CD4-positive, alpha-beta memory T cell (primary cell): ENCODE measurements at regions not wholly inside any gene's neighbourhood (a gene's known extent, or its start where the extent isn't known, plus 50 kb on each side); places are given as distances from the start of the nearest gene placed in this dataset.
"Not testable (repeated sequence)": the region's sequence is repeated elsewhere in the genome, so short reads cannot be mapped to it uniquely, and the experiment has no call there.

Source experiments
- CTCF ChIA-PET: fragments of 350-600 bp; sonication (Branson Sonifier 250); formaldehyde crosslinking; loops from one replicate; lab custom pipeline; 2021; ENCODE audit warnings: inconsistent platforms; ENCODE audit not compliant: partially characterized antibody; lab: Charles Lee
- POLR2A ChIA-PET: fragments of 350-600 bp; sonication (Branson Sonifier 250); formaldehyde crosslinking; loops from one replicate; lab custom pipeline; 2021; ENCODE audit not compliant: partially characterized antibody; lab: Charles Lee
- DNase-seq, 5 donors: peaks; one replicate each; pipeline versions ENCODE4 v3.0.0 to v3.0.0-alpha.2; 2020 to 2022; ENCODE audit warnings: mixed read lengths in 1 of 5
- H3K27ac ChIP-seq: one replicate; pipeline ENCODE4 v1.7.0; 2013; ENCODE audit warnings: low read depth, low read length
- H3K27me3 ChIP-seq: 2 replicates; pipeline ENCODE4 v1.7.0; 2013; ENCODE audit warnings: mild to moderate bottlenecking, low read length, moderate library complexity; ENCODE audit not compliant: insufficient read depth
- H3K36me3 ChIP-seq: 2 replicates; pipeline ENCODE4 v1.7.0; 2013; ENCODE audit warnings: mild to moderate bottlenecking, low read length, moderate library complexity; ENCODE audit not compliant: insufficient read depth
- H3K4me1 ChIP-seq: 2 replicates; pipeline ENCODE4 v1.7.0; 2013; ENCODE audit warnings: mild to moderate bottlenecking, low read length, moderate library complexity; ENCODE audit not compliant: insufficient read depth
- H3K4me3 ChIP-seq, 2 donors: one replicate each; pipeline ENCODE4 v1.7.0; 2013; ENCODE audit warnings: low read length in 2 of 2, mild to moderate bottlenecking in 1 of 2
- H3K9me3 ChIP-seq, 2 donors: one replicate each; pipeline ENCODE4 v1.7.0; 2013; ENCODE audit warnings: low read length in 2 of 2, control low read depth in 1 of 2; ENCODE audit not compliant: control insufficient read depth in 1 of 2
- H3K27ac Mint-ChIP-seq, 7 donors: one replicate each; pipeline ENCODE4 v1.8.0; 2020 to 2021; ENCODE audit warnings: mixed read lengths in 7 of 7, mild to moderate bottlenecking in 6 of 7, inconsistent platforms in 3 of 7, moderate library complexity in 3 of 7
- H3K27me3 Mint-ChIP-seq, 2 donors: one replicate each; pipeline ENCODE4 v1.8.0; 2020 to 2021; ENCODE audit warnings: mixed read lengths in 2 of 2
- H3K36me3 Mint-ChIP-seq, 2 donors: one replicate each; pipeline ENCODE4 v1.8.0; 2020 to 2021; ENCODE audit warnings: mixed read lengths in 2 of 2, inconsistent platforms in 1 of 2, mild to moderate bottlenecking in 1 of 2
- H3K4me1 Mint-ChIP-seq, 4 donors: one replicate each; pipeline ENCODE4 v1.8.0; 2020 to 2021; ENCODE audit warnings: mixed read lengths in 4 of 4, mild to moderate bottlenecking in 1 of 4
- H3K4me3 Mint-ChIP-seq, 8 donors: one replicate each; pipeline ENCODE4 v1.8.0; 2020 to 2021; ENCODE audit warnings: mixed read lengths in 8 of 8, mild to moderate bottlenecking in 7 of 8, moderate library complexity in 6 of 8, inconsistent platforms in 3 of 8
- H3K9me3 Mint-ChIP-seq, 8 donors: one replicate each; pipeline ENCODE4 v1.8.0; 2020 to 2021; ENCODE audit warnings: mixed read lengths in 8 of 8, mild to moderate bottlenecking in 5 of 8, inconsistent platforms in 3 of 8, moderate library complexity in 1 of 8
- intact Hi-C: fragments of 100-400 bp; cut with micrococcal nuclease; formaldehyde crosslinking; loops from one replicate; pipeline ENCODE4 v1.15.1; 2023

DNA sequence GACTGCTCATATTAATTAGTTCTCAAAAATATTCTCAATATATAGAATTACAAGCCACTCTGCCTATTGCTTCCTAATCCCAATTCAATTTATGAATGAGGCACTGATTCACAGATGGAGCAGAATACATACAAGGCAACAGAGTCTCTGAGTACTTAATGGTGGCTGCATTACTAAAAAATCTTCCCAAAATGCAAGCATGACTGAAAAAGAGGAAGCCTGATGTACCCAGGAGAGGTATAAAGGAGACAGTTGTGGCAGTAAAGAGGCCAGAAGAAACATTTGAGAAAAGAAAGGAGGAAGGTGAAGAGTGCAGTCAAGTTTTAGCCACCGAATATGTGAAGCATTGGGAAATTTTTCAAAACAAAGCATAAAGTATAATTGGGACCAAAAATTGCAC, 163.2 kb upstream of the INTU start:
- peaks cover 0 to 1% of the 10 kb centered on the region in 2 donors for H3K27me3 Mint-ChIP-seq
- POLR2A ChIA-PET, result no interaction called here

DNA sequence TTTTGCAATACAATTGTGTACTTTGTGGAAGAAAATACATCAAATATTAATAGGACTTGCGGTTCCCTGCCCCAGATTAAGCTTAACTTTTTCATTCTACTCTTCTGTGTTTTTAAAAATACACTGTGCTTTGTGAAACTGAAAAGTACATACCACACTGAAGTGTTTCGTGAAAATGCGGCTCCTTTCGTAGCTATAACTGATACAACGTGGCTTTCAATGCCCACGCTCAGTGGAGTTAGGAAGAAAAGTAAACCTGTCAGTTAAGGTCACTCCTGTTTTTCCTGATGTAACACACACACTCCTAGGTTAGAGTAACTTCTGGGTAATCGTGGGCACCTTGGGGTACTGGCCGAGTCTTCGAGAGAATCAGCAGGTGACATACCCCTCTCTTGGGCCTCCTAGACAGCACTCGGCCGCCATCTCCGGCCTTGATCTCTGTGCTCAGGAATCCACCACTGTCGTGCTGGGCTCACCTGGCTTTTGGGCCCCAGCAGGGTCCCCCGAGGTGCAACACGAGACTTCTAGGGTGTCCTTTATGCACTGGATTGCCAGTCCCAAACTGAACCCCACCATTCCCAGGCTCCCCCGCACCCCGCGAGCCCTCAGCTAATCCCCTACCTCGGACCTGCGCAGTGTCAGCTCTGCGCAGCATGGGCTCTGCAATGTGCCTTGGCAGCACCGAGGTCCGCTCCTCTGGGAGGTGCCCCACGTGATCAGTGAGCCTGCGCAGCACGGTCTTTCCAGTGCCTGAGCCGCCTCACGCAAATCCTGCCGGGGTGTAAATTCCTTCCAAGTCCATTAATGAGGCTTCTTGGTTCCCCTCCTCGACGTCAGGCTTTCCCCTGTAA, 162.6 kb upstream of the INTU start:
- no peaks in the 10 kb centered on the region for H3K4me1 Mint-ChIP-seq
- ChIA-PET CTCF (no interaction called here), POLR2A (no interaction called here)
- no peak overlapping the region for H3K27ac Mint-ChIP-seq
- H3K4me1 ChIP-seq, result no peaks in the 10 kb centered on the region
- peaks cover 0 to 3% (median 0%) of the 10 kb centered on the region in 8 donors for H3K9me3 Mint-ChIP-seq
- no peak overlapping the region for H3K4me3 Mint-ChIP-seq
- H3K36me3 ChIP-seq, result no peaks in the 10 kb centered on the region
- H3K9me3 ChIP-seq, result no peaks in the 10 kb centered on the region
- H3K4me3 ChIP-seq, result no peak overlapping the region
- no peak overlapping the region for H3K27ac ChIP-seq
- intact Hi-C loops, result no loop called here
- H3K27me3 ChIP-seq, result no peaks in the 10 kb centered on the region
- DNase-seq, result peak in 1 of 5 donors; percentile 33
- no peaks in the 10 kb centered on the region for H3K36me3 Mint-ChIP-seq
- H3K27me3 Mint-ChIP-seq, result no peaks in the 10 kb centered on the region

More for the DNA sequence above, 163.2 kb upstream of the INTU start:
- intact Hi-C loops, result no loop called here
- H3K27ac Mint-ChIP-seq, result no peak overlapping the region
- H3K27me3 ChIP-seq, result no peaks in the 10 kb centered on the region
- H3K4me3 ChIP-seq, result no peak overlapping the region
- no peaks in the 10 kb centered on the region for H3K9me3 ChIP-seq
- no peaks in the 10 kb centered on the region for H3K36me3 ChIP-seq
- H3K4me1 ChIP-seq, result no peaks in the 10 kb centered on the region
- H3K4me1 Mint-ChIP-seq, result no peaks in the 10 kb centered on the region
- no peak for DNase-seq
- H3K9me3 Mint-ChIP-seq, result peaks cover 0 to 3% (median 0%) of the 10 kb centered on the region in 8 donors
- CTCF ChIA-PET, result no interaction called here
- H3K27ac ChIP-seq, result no peak overlapping the region
- H3K36me3 Mint-ChIP-seq, result no peaks in the 10 kb centered on the region
- H3K4me3 Mint-ChIP-seq, result no peak overlapping the region

DNA sequence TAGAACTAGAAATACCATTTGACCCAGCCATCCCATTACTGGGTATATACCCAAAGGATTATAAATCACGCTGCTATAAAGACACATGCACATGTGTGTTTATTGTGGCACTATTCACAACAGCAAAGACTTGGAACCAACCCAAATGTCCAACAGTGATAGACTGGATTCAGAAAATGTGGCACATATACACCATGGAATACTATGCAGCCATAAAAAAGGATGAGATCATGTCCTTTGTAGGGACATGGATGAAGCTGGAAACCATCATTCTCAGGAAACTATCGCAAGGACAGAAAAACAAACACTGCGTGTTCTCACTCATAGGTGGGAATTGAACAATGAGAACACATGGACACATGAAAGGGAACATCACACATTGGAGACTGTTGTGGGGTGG, 154.5 kb upstream of the INTU start:
- H3K4me1 Mint-ChIP-seq, H3K9me3 ChIP-seq, H3K4me3 ChIP-seq, CTCF ChIA-PET, intact Hi-C loops, H3K4me3 Mint-ChIP-seq, H3K4me1 ChIP-seq, H3K36me3 Mint-ChIP-seq, DNase-seq, H3K27me3 ChIP-seq, H3K36me3 ChIP-seq, H3K27ac ChIP-seq, H3K27ac Mint-ChIP-seq, H3K27me3 Mint-ChIP-seq, POLR2A ChIA-PET, H3K9me3 Mint-ChIP-seq: not testable (repeated sequence)

DNA sequence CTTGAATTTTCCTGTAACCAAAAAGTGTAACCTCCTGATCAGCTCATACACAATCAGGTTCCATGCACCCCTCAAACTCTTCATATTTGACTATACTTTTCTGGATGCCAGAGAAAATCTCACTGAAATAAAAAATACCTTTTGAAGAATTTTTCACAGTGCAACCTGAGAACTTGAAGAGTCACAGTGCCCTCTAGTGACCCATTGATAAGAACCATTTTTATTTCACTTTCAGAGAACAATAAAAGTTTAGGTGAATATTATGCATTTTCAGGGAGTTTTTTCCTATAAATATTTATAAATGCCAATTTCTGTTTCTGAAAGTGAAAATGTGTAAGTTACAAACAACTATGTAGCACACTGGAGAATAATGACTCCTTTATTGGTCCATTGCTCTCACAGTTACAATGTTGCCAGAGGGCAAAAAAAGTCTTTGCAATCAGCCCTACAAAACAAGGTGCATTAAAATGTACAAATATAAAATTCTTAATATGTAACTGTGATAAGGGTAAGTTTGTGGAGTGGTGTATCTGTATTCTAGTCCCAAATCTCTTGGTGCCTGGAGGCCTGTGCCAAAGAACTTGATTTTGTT, 153.6 kb upstream of the INTU start:
- H3K27ac Mint-ChIP-seq, result no peak overlapping the region
- CTCF ChIA-PET, result no interaction called here

DNA sequence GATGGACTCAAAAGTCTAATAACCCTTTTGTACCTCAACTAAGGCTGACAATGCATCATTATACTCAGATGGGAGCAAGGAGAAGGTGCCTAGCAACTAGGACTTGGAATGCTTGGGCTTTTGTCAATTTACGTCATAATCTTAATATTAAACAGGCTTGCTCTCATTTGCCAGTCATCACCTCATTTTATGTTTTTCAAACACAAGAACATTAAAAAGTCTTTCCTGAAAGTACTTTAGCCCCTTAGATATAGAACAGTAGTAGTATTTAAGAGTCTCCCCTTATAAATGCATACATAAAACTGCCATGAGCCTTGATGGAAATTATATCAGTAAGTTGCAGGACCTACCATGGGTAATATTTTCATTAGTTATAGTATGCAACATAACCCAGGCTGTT, 150.7 kb upstream of the INTU start:
- no peak for DNase-seq
- no peak overlapping the region for H3K4me3 ChIP-seq
- no peaks in the 10 kb centered on the region for H3K27me3 ChIP-seq
- no peak overlapping the region for H3K27ac Mint-ChIP-seq
- H3K9me3 ChIP-seq, result no peaks in the 10 kb centered on the region
- CTCF ChIA-PET, result no interaction called here
- no peak overlapping the region for H3K27ac ChIP-seq
- no peaks in the 10 kb centered on the region for H3K36me3 ChIP-seq
- intact Hi-C loops, result no loop called here
- H3K4me1 ChIP-seq, result no peaks in the 10 kb centered on the region
- no peaks in the 10 kb centered on the region for H3K9me3 Mint-ChIP-seq
- no peak overlapping the region for H3K4me3 Mint-ChIP-seq
- H3K27me3 Mint-ChIP-seq, result no peaks in the 10 kb centered on the region
- H3K4me1 Mint-ChIP-seq, result no peaks in the 10 kb centered on the region
- POLR2A ChIA-PET, result no interaction called here
- no peaks in the 10 kb centered on the region for H3K36me3 Mint-ChIP-seq

More for the DNA sequence above, 153.6 kb upstream of the INTU start:
- Histone ChIP-seq H3K36me3 (no peaks in the 10 kb centered on the region), H3K9me3 (no peaks in the 10 kb centered on the region), H3K27ac (no peak overlapping the region), H3K4me3 (no peak overlapping the region), H3K27me3 (no peaks in the 10 kb centered on the region), H3K4me1 (no peaks in the 10 kb centered on the region)
- Mint-ChIP-seq H3K4me1 (no peaks in the 10 kb centered on the region), H3K9me3 (no peaks in the 10 kb centered on the region), H3K36me3 (no peaks in the 10 kb centered on the region), H3K4me3 (no peak overlapping the region), H3K27me3 (no peaks in the 10 kb centered on the region)
- POLR2A ChIA-PET, result no interaction called here
- intact Hi-C loops, result no loop called here
- no peak for DNase-seq

DNA sequence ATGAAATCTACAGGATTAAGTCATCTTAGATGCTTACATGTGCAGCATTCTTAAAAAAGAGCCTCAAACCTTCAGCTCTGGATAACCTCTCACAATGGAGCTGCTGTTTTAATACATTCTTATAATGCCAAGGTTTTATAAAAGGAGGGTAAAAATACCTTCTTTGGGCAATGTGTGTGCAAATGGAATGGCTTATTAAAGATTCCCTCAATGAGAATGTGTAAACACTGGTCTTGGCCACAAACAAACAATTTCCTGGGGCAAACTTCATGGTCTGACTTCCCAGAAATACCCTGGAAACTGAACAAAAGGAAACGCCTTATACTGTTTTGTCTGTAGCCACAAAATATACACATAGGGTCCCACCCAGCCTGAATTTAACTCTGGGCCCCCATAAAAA, 148.6 kb upstream of the INTU start:
- DNase-seq, result no peak
- intact Hi-C loops, result no loop called here
- no peaks in the 10 kb centered on the region for H3K27me3 ChIP-seq
- H3K27ac ChIP-seq, result no peak overlapping the region
- H3K27me3 Mint-ChIP-seq, result no peaks in the 10 kb centered on the region
- no peaks in the 10 kb centered on the region for H3K9me3 ChIP-seq
- ChIA-PET POLR2A (no interaction called here), CTCF (no interaction called here)
- H3K4me3 Mint-ChIP-seq, result no peak overlapping the region
- no peaks in the 10 kb centered on the region for H3K4me1 Mint-ChIP-seq
- no peaks in the 10 kb centered on the region for H3K36me3 ChIP-seq
- H3K4me1 ChIP-seq, result no peaks in the 10 kb centered on the region
- H3K9me3 Mint-ChIP-seq, result no peaks in the 10 kb centered on the region
- no peaks in the 10 kb centered on the region for H3K36me3 Mint-ChIP-seq
- H3K27ac Mint-ChIP-seq, result no peak overlapping the region
- no peak overlapping the region for H3K4me3 ChIP-seq

DNA sequence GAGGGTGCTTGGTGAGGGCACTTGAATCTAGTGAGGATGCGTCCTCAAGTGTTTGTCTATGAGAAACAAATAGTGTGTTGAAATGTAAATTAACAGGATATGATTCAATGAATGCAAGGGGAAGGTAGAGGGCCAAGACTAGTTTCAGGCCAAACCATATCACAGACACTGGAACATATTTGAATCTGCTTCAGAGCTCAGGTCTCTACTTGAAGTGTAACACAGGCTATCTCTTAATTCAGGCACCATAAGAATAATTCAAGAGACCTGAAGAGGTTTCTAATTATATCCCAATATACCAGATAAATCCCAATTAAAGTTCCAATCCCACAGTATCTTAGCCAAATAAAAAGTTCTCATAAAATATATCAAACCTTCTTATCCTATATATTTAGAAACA, 146.5 kb upstream of the INTU start:
- Mint-ChIP-seq H3K36me3 (no peaks in the 10 kb centered on the region), H3K4me1 (no peaks in the 10 kb centered on the region), H3K27ac (no peak overlapping the region), H3K27me3 (no peaks in the 10 kb centered on the region), H3K4me3 (no peak overlapping the region), H3K9me3 (peaks cover 0 to 2% (median 0%) of the 10 kb centered on the region in 8 donors)
- POLR2A ChIA-PET, result no interaction called here
- Histone ChIP-seq H3K4me3 (no peak overlapping the region), H3K27ac (no peak overlapping the region), H3K36me3 (no peaks in the 10 kb centered on the region), H3K27me3 (no peaks in the 10 kb centered on the region), H3K4me1 (no peaks in the 10 kb centered on the region), H3K9me3 (no peaks in the 10 kb centered on the region)
- CTCF ChIA-PET, result no interaction called here
- DNase-seq, result no peak
- intact Hi-C loops, result no loop called here
